ENCODE measurements at regions not wholly inside any gene's neighbourhood (a gene's known extent, or its start where the extent isn't known, plus 50 kb on each side); places are given as distances from the start of the nearest gene placed in this dataset.
"Not testable (repeated sequence)": the region's sequence is repeated elsewhere in the genome, so short reads cannot be mapped to it uniquely, and the experiment has no call there.

DNA sequence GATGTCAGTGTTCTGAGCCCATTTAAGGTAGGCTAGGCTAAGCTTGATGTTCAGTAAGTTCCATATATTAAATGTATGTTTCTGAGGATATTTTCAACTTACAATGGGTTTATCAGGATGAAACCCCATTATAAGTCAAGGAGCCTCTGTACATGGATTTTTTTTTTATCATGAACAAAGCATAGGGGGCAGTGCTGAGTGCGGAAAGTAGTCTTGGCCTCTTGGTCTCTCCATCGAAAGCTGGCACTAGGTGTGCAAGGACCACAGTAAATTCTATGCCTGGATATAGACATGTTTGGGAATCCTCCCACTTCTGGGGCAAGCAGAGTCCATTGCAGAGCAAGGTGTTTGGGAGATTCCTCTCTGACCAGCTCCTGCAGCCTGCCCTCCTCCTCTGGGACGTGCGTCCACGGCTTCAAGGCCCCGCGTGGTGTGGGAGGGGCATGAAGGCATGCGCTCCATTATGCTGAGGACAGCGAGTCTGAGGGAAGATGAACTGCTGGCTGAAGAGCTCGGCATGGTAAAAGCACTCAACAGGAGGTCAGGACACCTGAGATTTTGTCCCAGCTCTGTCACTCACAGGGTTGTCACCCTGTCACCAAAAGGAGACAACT lies 122.9 kb upstream of the LIPC start:
- no peaks in the 10 kb centered on the region for H3K36me3 Mint-ChIP-seq
- H3K9me3 Mint-ChIP-seq, result no peaks in the 10 kb centered on the region
- no peaks in the 10 kb centered on the region for H3K27me3 Mint-ChIP-seq
- no peak overlapping the region for H3K27ac Mint-ChIP-seq
- no peak overlapping the region for H3K4me3 Mint-ChIP-seq
- DNase-seq, result no peak
- CTCF ChIA-PET, result interaction anchor here (1.0 to 1.6 kb wide), 2 partner anchors 81 to 462 kb away, joined by 3 to 4 read pairs; partner anchors contain the start of gene MINDY2
- peaks cover 7% of the 10 kb centered on the region for H3K4me1 Mint-ChIP-seq (ENCODE audit: low read depth)
- POLR2A ChIA-PET, result interaction anchor here (1.4 kb wide), 1 partner anchor 23 kb away, joined by 4 read pairs; no protein-coding TSS in a partner anchor
- intact Hi-C loops (cut with micrococcal nuclease), result no loop called here

DNA sequence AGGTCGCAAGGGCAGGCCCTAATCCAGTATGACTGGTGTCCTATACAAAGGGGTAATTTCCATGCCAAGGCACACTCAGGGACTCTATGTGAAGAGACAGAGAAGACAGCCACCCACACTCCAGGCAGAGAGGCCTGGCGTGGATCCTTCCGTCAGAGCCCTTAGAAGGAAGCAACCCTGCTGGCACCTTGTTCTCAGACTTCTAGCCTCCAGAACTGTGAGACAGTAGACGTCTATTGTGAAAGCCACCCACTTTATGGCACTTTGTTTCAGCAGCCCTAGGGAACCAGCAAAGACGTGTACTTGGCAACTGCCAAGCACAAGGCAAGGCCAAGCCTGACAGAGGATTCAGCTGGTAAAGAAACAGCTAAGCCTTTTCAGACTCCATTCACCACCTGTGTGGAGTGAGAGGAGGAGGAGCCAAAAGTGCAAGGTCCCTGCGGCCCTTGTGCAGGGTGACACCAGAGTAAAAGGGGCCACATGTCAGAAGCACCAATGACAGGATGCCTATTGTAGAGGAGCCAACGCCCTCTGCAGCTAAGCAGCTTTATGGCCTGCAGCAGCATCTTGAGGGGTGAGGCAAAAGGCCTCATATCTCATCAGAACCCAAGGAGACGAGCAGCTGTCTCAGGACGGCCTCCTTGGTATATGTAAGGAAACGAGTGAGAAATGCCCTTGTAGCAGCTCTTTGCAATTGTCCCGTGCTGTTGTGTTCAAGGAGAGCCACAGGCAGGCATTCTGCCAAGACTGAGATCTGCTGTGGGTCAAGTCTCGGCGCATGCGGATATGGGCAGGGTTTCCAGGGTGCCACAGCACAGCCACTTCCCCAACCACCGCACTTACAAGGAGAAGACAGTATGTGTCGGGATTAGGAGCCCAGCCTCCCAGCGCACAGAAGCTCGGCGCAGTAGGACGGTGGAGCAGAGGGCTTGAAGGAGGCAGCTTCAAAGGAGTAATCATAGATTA lies 121.5 kb upstream of the LIPC start:
- Mint-ChIP-seq H3K4me3 (no peak overlapping the region), H3K9me3 (no peaks in the 10 kb centered on the region), H3K4me1 (ENCODE audit: low read depth) (peaks cover 19% of the 10 kb centered on the region), H3K27ac (no peak overlapping the region), H3K36me3 (no peaks in the 10 kb centered on the region), H3K27me3 (no peaks in the 10 kb centered on the region)
- no peak for DNase-seq
- intact Hi-C loops (cut with micrococcal nuclease), result loop anchor here (5.0 kb wide), 1 partner anchor 42 kb away; no protein-coding TSS in a partner anchor
- ChIA-PET POLR2A (interaction anchor here (1.4 kb wide), 1 partner anchor 22 kb away, joined by 4 read pairs; no protein-coding TSS in a partner anchor), CTCF (interaction anchor here (0.6 to 1.6 kb wide), 2 partner anchors 74 to 82 kb away, joined by 3 to 4 read pairs; no protein-coding TSS in a partner anchor)

DNA sequence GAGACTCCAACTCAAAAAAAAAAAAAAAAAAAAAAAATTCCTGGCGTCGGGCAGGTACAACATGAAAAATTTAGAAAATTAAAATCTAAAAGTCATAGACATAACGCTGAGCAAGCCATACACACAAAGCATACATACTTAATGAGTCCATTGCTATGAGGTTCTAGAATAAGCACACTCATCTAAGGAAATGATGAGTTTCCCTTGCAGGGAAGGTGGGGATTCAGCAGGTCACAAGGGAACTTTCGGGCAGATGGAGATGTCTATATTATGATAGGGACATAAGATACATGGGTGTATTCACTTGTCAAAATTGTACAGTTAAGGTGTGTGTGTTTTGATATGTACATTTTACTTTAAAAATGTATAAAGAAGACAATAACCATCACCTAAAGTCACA lies 120.2 kb upstream of the LIPC start:
- no peak overlapping the region for H3K27ac Mint-ChIP-seq
- H3K4me1 Mint-ChIP-seq (ENCODE audit: low read depth), result peaks cover 28% of the 10 kb centered on the region
- ChIA-PET CTCF (no interaction called here), POLR2A (no interaction called here)
- H3K4me3 Mint-ChIP-seq, result no peak overlapping the region
- H3K27me3 Mint-ChIP-seq, result no peaks in the 10 kb centered on the region
- H3K36me3 Mint-ChIP-seq, result no peaks in the 10 kb centered on the region
- intact Hi-C loops (cut with micrococcal nuclease), result loop anchor here (5.0 kb wide), 1 partner anchor 41 kb away; no protein-coding TSS in a partner anchor
- DNase-seq, result no peak
- H3K9me3 Mint-ChIP-seq, result no peaks in the 10 kb centered on the region

DNA sequence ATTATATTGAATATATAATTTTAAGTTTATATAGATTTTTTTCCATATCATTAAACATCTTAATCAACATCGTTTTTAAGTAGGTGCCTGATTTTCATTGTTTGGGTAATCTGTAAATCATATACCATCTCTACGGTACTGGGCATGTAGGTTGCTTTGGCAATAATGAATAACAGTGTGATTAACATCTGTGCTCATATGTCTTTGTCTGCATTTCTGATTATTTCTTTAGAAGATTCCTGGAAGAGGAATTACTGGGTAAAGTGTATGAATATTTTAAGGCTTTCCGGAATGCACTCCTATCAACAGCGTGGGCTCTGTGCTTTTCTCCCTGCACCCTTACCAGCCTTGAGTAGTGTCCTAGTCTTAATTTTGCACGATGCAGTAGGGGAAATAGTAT lies 119.8 kb upstream of the LIPC start:
- H3K36me3 Mint-ChIP-seq, result no peaks in the 10 kb centered on the region
- no peaks in the 10 kb centered on the region for H3K9me3 Mint-ChIP-seq
- peaks cover 28% of the 10 kb centered on the region for H3K4me1 Mint-ChIP-seq (ENCODE audit: low read depth)
- ChIA-PET POLR2A (no interaction called here), CTCF (no interaction called here)
- H3K27me3 Mint-ChIP-seq, result no peaks in the 10 kb centered on the region
- no peak overlapping the region for H3K4me3 Mint-ChIP-seq
- no peak for DNase-seq
- H3K27ac Mint-ChIP-seq, result no peak overlapping the region
- intact Hi-C loops (cut with micrococcal nuclease), result loop anchor here (5.0 kb wide), 1 partner anchor 40 kb away; no protein-coding TSS in a partner anchor

DNA sequence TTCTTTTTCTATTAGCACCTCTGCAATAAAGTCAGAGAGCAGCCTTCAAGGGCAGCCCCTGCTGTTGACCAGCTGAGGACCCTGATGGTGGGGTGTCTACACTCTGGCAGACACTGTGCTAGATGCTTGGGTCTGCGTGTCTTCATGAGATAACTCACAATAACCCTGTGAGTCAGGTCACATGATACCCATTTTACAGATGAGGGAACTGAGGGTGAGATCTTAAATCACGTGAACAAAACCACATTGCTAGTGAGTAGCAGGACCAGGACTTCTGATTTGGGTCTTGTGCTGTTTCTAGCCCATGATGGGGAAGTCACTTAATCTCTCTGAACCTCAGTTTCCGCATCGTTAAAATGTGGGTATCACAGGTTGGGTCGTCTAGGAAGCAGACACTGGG lies 118.5 kb upstream of the LIPC start:
- Mint-ChIP-seq H3K27me3 (no peaks in the 10 kb centered on the region), H3K9me3 (no peaks in the 10 kb centered on the region), H3K36me3 (no peaks in the 10 kb centered on the region), H3K27ac (no peak overlapping the region), H3K4me1 (ENCODE audit: low read depth) (peaks cover 28% of the 10 kb centered on the region), H3K4me3 (no peak overlapping the region)
- CTCF ChIA-PET, result no interaction called here
- no peak for DNase-seq
- POLR2A ChIA-PET, result no interaction called here
- intact Hi-C loops (cut with micrococcal nuclease), result loop anchor here (5.0 kb wide), 1 partner anchor 39 kb away; no protein-coding TSS in a partner anchor

DNA sequence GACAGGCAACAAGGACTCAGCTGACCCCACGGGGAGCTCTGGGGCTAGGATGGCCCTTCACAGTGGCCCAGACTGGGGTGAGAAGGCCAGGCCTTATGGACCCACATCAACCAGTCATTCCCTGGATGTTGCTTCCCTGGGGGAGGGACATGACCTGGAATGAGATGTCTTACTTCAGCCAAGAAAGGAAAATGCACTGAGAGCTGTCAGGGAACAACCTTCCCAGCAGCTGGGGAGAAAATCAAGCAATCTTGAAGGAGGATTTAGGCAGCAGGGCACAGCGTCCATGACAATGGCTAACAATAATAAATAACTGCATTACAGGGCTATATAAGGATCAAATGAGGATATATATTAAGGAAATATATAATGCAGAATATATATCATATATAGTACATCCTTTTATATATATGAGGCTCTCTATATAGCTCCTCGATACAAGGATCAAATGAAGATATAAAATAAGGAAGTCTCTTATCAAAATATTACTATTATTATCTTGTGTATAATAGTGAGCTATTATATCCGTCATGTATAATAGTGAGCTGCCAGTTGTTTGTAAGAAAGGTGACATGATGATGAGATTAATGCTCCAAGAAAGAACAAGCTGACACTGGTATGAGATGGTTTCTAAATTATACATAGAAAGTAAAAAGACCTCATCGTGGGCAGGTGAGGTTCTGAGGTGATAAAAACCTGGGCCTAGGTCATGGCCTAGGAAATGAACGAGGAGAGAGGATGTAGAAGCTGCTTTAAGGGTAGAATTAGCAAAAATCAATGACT lies 117.8 kb upstream of the LIPC start:
- CTCF ChIA-PET, result interaction anchor here (0.5 to 1.1 kb wide), 3 partner anchors 18 to 457 kb away, joined by 3 to 4 read pairs (median 4); partner anchors contain the start of gene MINDY2
- peak; percentile 41 for DNase-seq
- intact Hi-C loops (cut with micrococcal nuclease), result loop anchor here (1.0 to 5.0 kb wide), 2 partner anchors 18 to 38 kb away; no protein-coding TSS in a partner anchor
- no peaks in the 10 kb centered on the region for H3K9me3 Mint-ChIP-seq
- peak overlapping the region; percentile 93 for H3K27ac Mint-ChIP-seq
- no peaks in the 10 kb centered on the region for H3K27me3 Mint-ChIP-seq
- H3K36me3 Mint-ChIP-seq, result no peaks in the 10 kb centered on the region
- no peak overlapping the region for H3K4me3 Mint-ChIP-seq
- peaks cover 28% of the 10 kb centered on the region for H3K4me1 Mint-ChIP-seq (ENCODE audit: low read depth)
- POLR2A ChIA-PET, result interaction anchor here (1.9 kb wide), 1 partner anchor 18 kb away, joined by 7 read pairs; no protein-coding TSS in a partner anchor

DNA sequence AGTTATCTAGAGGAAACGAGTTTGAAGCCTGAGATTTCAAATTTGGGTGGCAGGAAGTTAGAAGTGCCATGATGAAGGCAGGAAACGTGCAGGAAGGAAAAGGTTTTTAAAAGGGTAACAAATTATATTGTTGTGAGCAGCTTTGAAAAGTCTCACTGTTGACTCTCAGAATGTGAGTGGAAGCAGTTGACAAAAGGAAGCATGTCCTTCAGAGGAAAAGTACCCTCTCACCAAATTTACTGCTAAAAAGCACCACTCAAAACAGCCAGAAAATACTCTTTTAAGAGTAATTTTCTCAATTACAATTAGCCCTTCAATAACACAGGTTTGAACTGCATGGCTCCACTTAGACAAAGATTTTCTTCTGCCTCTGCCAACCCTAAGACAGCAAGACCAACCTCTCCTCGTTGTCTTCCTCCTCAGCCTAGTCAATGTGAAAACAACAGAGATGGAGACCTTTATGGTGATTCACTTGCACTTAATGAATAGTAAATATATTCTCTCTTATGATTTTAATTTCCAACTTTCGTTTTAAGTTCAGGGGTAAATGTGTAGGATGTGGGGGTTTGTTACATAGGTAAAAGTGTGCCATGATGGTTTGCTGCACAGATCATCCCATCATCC lies 117.1 kb upstream of the LIPC start:
- Mint-ChIP-seq H3K27ac (peak overlapping the region; percentile 93), H3K27me3 (no peaks in the 10 kb centered on the region), H3K4me3 (no peak overlapping the region), H3K4me1 (ENCODE audit: low read depth) (peaks cover 28% of the 10 kb centered on the region), H3K36me3 (no peaks in the 10 kb centered on the region), H3K9me3 (no peaks in the 10 kb centered on the region)
- intact Hi-C loops (cut with micrococcal nuclease), result loop anchor here (1.0 to 5.0 kb wide), 2 partner anchors 18 to 38 kb away; no protein-coding TSS in a partner anchor
- POLR2A ChIA-PET, result interaction anchor here (1.9 kb wide), 1 partner anchor 18 kb away, joined by 7 read pairs; no protein-coding TSS in a partner anchor
- CTCF ChIA-PET, result interaction anchor here (0.5 to 1.1 kb wide), 3 partner anchors 17 to 456 kb away, joined by 3 to 4 read pairs (median 4); partner anchors contain the start of gene MINDY2
- DNase-seq, result no peak

DNA sequence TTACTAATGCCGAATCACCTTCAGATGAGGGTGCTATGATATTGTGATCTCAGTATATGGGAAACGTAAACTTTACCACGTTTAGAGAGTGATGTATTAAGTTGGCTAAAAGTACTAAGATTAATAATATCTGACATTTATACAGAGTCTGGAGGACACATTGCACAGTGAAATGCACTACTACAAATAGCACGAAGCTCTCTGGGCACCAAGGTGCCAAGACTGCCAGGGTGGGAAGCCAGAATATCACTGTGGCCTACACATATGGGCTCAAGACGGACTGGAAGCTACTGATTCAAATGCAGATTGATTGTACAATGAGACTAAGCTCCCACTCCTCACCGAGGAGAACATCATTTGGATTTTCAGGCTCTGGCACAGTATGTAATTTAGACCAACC lies 113.3 kb upstream of the LIPC start:
- Mint-ChIP-seq H3K4me3 (no peak overlapping the region), H3K27ac (no peak overlapping the region), H3K36me3 (no peaks in the 10 kb centered on the region), H3K9me3 (no peaks in the 10 kb centered on the region), H3K27me3 (no peaks in the 10 kb centered on the region), H3K4me1 (ENCODE audit: low read depth) (peaks cover 24% of the 10 kb centered on the region)
- CTCF ChIA-PET, result no interaction called here
- POLR2A ChIA-PET, result interaction anchor here (0.8 kb wide), 1 partner anchor 32 kb away, joined by 3 read pairs; no protein-coding TSS in a partner anchor
- DNase-seq, result no peak
- intact Hi-C loops (cut with micrococcal nuclease), result no loop called here

DNA sequence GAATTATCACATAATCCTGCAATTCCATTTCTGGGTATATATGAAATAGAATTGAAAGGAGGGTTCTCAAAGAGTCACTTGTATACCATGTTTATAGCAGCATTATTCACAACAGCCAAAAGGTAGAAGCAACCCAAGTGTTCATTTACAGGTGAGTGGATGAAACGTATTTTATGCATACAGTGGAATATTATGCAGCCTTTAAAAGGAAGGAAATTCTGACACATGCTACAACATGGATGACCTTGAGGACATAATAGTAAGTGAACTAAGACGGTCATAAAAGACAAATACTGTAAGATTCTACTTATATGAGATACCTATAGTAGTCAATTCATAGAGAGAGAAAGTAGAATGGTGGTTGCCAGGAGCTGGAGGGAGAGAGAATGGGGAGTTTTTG lies 110.8 kb upstream of the LIPC start:
- intact Hi-C loops (cut with micrococcal nuclease), result no loop called here
- H3K9me3 Mint-ChIP-seq, result no peaks in the 10 kb centered on the region
- no peak overlapping the region for H3K27ac Mint-ChIP-seq
- peaks cover 2% of the 10 kb centered on the region for H3K4me1 Mint-ChIP-seq (ENCODE audit: low read depth)
- DNase-seq, result no peak
- CTCF ChIA-PET, result no interaction called here
- no peaks in the 10 kb centered on the region for H3K36me3 Mint-ChIP-seq
- POLR2A ChIA-PET, result no interaction called here
- H3K27me3 Mint-ChIP-seq, result peaks cover 3% of the 10 kb centered on the region
- no peak overlapping the region for H3K4me3 Mint-ChIP-seq

DNA sequence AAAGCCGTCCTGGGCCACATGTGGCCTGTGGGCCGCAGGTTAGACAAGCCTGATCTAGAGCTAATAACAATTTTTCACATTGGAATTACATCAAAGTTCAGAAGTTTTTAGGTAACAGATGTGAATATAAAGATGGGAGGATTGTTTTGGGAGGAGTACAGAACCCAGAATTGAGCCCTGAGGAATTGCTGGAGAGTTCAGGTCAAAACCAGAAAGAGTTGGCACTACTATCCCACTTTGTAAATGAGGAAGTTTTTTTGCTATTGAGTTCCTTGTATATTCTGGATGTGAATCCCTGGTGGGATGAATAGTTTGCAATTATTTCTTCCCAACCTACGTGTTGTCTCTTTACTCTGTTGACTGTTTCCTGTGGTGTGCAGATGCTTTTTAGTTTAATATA lies 109.5 kb upstream of the LIPC start:
- H3K27ac Mint-ChIP-seq, result no peak overlapping the region
- H3K4me3 Mint-ChIP-seq, result no peak overlapping the region
- no peaks in the 10 kb centered on the region for H3K9me3 Mint-ChIP-seq
- ChIA-PET CTCF (no interaction called here), POLR2A (no interaction called here)
- H3K4me1 Mint-ChIP-seq (ENCODE audit: low read depth), result no peaks in the 10 kb centered on the region
- DNase-seq, result no peak
- no peaks in the 10 kb centered on the region for H3K36me3 Mint-ChIP-seq
- intact Hi-C loops (cut with micrococcal nuclease), result no loop called here
- H3K27me3 Mint-ChIP-seq, result peaks cover 7% of the 10 kb centered on the region

DNA sequence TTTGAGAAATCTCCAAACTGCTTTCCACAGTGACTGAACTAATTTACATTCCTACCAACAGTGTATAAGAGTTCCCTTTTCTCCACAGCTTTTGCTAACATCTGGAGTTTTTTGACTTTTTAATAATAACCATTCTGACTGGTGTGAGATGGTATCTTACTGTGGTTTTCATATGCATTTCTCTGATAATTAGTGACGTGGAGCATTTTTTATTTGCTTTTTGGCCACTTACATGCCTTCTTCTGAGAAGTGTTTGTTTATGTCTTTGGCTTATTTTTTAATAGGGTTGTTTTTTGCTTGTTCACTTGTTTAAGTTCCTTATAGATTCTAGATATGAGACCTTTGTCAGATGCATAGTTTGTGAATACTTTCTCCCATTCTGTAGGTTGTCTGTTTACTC lies 108.5 kb upstream of the LIPC start:
- DNase-seq, H3K27me3 Mint-ChIP-seq, CTCF ChIA-PET: not testable (repeated sequence)

More for the DNA sequence above, 108.5 kb upstream of the LIPC start:
- H3K4me1 Mint-ChIP-seq (ENCODE audit: low read depth); H3K4me3 Mint-ChIP-seq; POLR2A ChIA-PET; H3K36me3 Mint-ChIP-seq; H3K27ac Mint-ChIP-seq; H3K9me3 Mint-ChIP-seq; intact Hi-C loops (cut with micrococcal nuclease): not testable (repeated sequence)

Measured in activated CD4-positive, alpha-beta memory T cell treated with anti-CD3 and anti-CD28 coated beads for 36 hours (primary cell).